D341Med (cell line): ENCODE measurements at regions not wholly inside any gene's neighbourhood (a gene's known extent, or its start where the extent isn't known, plus 50 kb on each side); places are given as distances from the start of the nearest gene placed in this dataset.

Experiments used
- DNase-seq: peaks from one replicate; pipeline ENCODE4 v3.0.0; 2012; ENCODE audit warnings: low spot score

DNA sequence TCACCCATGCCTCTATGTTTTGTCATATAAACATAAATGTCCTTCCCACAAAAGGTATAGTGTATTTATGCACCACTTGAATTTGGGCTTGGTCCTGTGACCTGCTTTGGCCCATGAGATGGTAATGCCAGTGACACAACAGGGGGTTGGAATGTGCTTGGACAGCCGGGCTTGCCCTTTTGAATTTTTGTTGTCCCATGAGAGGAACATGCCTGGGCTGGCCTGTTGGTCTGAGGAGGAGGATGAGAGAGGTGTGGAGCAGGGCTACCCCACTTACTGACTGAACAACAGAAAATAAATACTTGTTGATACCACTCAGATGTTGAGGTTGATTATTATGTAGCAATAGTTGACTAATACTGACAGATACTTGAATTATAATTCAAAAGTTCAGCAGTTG lies 63.2 kb upstream of the TCF4 start:
- DNase-seq, result no peak

DNA sequence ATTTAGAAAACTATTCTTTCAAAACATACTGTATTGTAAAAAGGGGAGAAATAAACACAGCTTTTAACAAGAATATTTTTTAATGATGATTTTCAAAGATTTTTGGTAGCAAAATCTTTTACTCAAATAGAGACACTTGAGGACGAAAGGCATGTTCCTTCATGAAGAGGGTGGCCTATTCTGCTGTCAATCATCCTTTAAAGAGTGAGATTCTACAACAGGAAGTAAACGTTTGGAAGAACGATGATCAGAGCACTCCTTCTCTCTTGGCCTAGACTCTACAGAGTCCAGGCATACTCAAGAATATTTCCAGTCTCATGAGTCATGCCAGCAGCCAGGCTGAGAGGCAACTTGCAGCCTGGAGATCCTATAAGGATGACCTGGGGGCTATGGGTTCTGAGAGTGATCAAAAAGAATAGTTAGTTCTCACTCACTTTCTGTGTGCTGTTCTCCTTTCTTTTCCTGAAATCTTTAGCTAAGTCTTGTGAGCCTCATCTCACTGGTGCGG lies 62.4 kb upstream of the TCF4 start:
- no peak for DNase-seq

DNA sequence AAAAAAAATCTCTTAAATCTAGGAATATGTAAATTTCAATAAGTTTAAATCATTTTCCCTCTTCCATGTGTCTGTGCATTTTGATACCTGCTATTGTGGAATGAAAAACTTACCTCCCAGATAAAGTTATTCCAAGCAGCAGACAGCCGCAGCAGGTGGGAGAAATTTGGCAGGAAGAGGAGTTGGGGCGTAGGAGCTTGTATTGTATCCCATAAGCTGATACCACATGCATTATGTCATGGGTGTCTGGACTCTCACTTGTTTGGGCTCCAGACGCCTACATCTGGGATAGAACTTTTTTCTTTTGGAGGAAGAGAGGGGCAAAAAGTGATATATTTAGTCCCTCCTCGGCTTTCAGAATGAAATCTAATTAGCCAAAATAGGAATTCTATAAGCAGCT lies 59.3 kb upstream of the TCF4 start:
- no peak for DNase-seq

DNA sequence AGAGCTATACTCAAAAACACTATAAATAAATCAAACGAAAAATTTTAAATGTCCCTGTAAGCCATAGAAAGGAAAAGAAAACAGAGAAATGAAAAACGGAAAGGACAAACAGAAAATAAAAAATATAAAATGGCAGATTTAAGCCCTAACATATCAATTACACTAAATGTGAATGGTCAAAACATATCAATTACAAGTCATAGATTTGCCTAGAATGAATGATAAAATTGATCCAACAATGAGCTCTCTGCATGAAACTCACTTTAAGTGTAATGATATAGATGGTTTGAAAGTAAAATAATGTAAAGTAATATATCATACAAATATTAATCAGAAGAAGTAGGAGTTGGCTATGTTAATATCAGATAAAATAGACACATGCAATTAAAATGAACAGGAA lies 54.2 kb upstream of the TCF4 start:
- DNase-seq, result no peak

DNA sequence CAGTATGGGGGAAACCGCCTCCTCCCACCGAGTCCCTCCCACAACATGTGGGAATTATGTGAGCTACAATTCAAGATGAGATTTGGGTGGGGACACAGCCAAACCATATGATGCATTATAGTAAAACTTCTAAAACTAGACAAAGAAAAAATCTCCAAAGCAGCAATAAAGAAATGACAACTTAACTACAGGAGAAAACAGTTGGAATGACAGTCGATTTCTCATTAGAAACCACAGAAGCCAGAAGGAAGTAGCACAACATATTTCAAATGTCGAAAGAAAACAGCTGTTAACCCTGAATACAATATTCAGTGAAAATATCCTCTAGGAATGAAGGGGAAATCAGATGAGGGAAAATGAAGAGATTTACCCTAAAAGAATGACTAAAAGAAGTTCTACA lies 53.5 kb upstream of the TCF4 start:
- DNase-seq, result no peak
